Fibroblast of skin of abdomen (primary cell): ENCODE measurements at regions not wholly inside any gene's neighbourhood (a gene's known extent, or its start where the extent isn't known, plus 50 kb on each side); places are given as distances from the start of the nearest gene placed in this dataset.

ENCODE experiments used
- DNase-seq: peaks from one replicate; pipeline ENCODE4 v3.0.0-alpha.2; 2013

DNA sequence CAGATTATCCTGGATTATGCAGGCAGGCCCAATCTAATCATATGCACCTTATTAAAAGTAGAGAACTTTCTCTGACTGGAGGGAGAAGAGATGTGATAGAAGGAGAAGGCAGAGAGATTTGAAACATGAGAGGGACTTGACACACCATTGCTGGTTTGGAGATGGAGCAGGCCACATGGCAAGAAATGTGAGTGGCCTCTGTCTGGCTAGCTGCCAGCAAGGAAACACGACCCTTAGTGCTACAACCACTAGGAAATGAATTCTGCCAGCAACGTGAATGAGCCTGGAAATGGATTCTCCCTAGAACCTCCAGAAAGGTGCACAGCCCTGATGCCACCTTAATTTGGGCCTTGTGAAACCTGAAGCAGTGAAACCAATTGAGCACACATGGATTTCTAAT is 79.5 kb upstream of the MBNL3 start:
- DNase-seq = no peak

DNA sequence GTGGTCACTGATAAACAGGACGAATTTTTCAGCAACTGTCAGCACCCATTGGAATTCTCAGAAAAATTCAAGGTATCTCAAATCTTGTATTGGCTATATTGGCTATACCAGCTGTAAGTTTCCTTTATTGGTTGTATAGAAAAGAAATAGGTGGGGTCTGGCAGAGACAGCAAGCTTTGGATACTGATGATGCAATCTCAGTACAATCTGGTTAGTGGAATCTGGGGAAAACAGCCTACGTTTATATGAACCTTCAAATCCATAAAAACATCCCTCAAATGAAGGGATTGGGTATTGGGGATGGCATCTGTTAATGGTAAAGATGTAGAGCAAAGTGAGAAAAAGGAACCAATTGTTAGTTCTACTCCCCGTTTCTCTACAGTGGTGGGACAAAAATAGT is 76.4 kb upstream of the MBNL3 start:
- DNase-seq = peak; percentile 37

DNA sequence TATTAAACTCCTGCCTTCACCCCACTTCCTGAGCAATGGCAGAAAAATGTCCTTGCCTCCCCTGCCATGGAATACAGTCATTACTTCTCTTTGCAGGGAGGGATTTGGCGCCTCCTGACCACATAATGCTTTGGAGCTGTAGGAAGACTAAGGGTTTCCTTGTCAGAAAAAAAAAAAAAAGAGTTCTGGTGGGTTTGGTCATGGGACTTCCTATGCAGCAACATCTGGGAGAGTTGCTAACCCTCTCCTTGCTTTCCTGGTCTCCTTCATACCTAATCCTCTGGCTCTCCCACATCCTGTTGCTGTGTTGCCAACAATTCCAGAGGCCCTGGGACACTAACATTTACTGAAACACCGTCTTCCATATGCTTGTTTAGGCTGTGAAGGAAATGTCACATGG is 75.1 kb upstream of the MBNL3 start:
- peak; percentile 77 for DNase-seq

DNA sequence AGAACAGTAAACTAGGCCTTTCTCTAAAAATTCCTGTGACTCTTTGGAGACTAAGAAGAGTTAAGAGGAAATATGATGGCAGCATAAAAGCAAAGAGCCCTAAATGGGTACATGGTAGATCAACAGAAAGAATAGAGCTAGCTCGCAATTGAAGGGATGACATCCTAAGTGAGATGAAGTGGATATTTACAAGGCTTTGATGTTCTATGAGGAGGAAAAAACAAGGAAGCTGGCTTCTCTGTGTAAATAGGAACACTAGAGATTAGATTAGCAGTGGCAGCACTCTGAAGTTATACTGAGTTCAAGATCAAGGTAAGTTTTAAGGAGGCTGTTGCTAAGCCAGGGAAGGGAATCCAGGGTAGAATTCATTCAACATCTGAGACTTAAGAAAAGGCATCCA is 73.1 kb upstream of the MBNL3 start:
- DNase-seq = no peak

DNA sequence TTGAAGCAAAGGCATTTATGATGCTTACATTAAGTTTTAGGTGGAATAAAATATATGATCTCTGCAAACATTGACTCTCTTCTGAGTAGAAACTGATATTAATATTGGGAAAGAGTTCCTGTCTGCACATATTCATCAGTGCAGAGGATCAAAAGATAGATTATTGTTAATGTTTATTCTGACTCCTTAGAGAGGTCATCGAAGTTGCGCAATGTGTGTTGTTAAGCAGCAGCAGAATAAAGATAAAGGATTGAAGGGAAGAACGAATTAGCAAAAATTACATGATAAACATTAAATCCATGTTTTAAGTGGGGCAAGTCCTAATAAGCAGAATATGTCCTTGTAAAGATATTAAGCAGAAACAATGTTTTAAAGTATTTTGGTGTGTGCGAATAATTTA is 72.6 kb upstream of the MBNL3 start:
- DNase-seq = no peak

DNA sequence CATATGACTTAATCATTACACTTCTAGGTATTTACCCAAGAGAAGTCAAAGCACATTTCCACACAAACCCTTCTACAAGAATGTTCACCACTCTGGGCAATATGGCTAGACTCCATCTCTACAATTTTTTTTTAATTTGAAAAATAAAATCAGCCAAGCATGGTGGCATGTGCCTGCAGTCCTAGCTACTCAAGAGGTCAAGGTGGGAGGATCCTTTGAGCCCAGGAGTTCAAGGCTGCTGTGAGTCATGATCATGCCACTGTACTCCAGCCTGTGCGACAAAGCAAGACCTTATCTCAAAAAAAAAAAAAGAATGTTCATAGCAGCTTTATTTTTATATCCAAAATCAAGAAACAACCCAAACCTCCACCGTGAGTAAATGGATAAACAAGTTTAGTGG is 70.3 kb upstream of the MBNL3 start:
- no peak for DNase-seq

DNA sequence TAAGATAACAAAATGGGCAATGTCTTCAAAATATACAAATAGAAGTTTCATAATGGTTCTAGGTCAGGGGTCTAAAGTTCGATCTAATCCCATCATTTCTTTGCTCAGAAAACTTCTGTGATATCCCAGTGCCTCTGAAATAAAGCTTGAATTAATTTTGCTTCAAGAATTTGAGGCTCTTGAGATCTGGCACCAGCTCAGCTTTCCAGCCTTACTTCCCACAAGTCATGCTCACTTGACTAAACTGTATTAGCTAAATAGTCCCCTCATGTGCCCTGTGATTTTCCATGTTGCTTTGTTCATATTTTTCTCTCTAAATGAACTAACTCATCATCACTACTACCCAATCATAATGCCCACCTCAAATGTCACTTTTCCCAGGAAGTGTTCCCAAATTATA is 50.8 kb upstream of the MBNL3 start:
- DNase-seq = no peak
